HepG2 (cell line): ENCODE measurements at regions not wholly inside any gene's neighbourhood (a gene's known extent, or its start where the extent isn't known, plus 50 kb on each side); places are given as distances from the start of the nearest gene placed in this dataset.

ENCODE experiments used
- ATAC-seq: fragments of 200-7000 bp; cut with Tn5 transposase; 3 replicates; pipeline ENCODE4 v1.9.1; 2020; ENCODE audit warnings: mild to moderate bottlenecking, moderate library complexity
- BruUV-seq: library from RNA; stranded (reverse); fragments of 400-500 nt; replicated peaks from 2 replicates; lab custom pipeline; 2021; lab: Mats Ljungman, UMichigan
- CTCF ChIA-PET: fragments of 300-600 bp; formaldehyde crosslinking; extraction: SDS; loops from one replicate; lab custom pipeline; 2021; ENCODE audit warnings: low total read pairs, inconsistent platforms, low intra/inter-chr PET ratio; lab: Yijun Ruan, JAX
- POLR2A ChIA-PET: fragments of 350-600 bp; sonication (Branson Sonifier 250); formaldehyde crosslinking; loops from one replicate; lab custom pipeline; 2020; ENCODE audit warnings: antibody characterized with exemption, inconsistent platforms; lab: Yijun Ruan, JAX
- DNase-seq: peaks from one replicate; pipeline ENCODE4 v3.0.0-alpha.2; 2015; ENCODE audit warnings: low spot score
- FAIRE-seq: peaks from 3 replicates; lab custom pipeline; 2011; peaks lifted over from hg19 to GRCh38; lab: Jason Lieb, UNC
- H2AFZ ChIP-seq: one replicate; pipeline ENCODE4 v1.6.1; 2011; ENCODE audit warnings: low read length, inconsistent platforms
- H3K27ac ChIP-seq: fragments of 300-600 bp; 3 replicates; pipeline ENCODE4 v1.8.0; 2011; ENCODE audit warnings: mixed run types, mild to moderate bottlenecking, mixed read lengths, low read length, inconsistent platforms; ENCODE audit not compliant: insufficient read depth; ENCODE audit errors: extremely low read length
- H3K27me3 ChIP-seq, 2 experiments: fragments of 200-600 bp in 1 of 2; 2 replicates in 1 of 2; 3 replicates in 1 of 2; pipeline versions ENCODE4 v1.6.0 to v1.8.0; 2011; ENCODE audit warnings: low read length in 2 of 2, mild to moderate bottlenecking in 2 of 2, moderate library complexity in 2 of 2, inconsistent platforms in 1 of 2; ENCODE audit not compliant: insufficient read depth in 2 of 2, control insufficient read depth in 1 of 2
- H3K36me3 ChIP-seq, 2 experiments: fragments of 200-600 bp in 1 of 2; replicated peaks in 1 of 2; 2 replicates in 1 of 2; 3 replicates in 1 of 2; pipeline versions ENCODE4 v1.5.1 to v1.8.0; 2011; ENCODE audit warnings: low read length in 2 of 2, inconsistent platforms in 1 of 2; ENCODE audit not compliant: insufficient read depth in 2 of 2, control insufficient read depth in 1 of 2
- H3K4me1 ChIP-seq: 2 replicates; pipeline ENCODE4 v1.5.1; 2012; ENCODE audit warnings: low read length, inconsistent platforms; ENCODE audit not compliant: insufficient read depth
- H3K4me2 ChIP-seq: 2 replicates; pipeline ENCODE4 v1.6.0; 2011; ENCODE audit warnings: low read depth, low read length, inconsistent platforms
- H3K4me3 ChIP-seq, 3 experiments: fragments of 200-600 bp in 1 of 3; sonication (generic), shearing (Covaris generic) in 1 of 3; replicated peaks in 1 of 3; 2 replicates each; pipeline ENCODE4 v1.5.1; 2011 to 2016; ENCODE audit warnings: low read length in 3 of 3, inconsistent platforms in 2 of 3, low read depth in 2 of 3, mild to moderate bottlenecking in 2 of 3, control low read depth in 1 of 3, mixed read lengths in 1 of 3; ENCODE audit not compliant: insufficient read depth in 1 of 3
- H3K79me2 ChIP-seq: one replicate; pipeline ENCODE4 v1.6.1; 2011; ENCODE audit warnings: low read length, inconsistent platforms; ENCODE audit not compliant: insufficient read depth
- H3K9ac ChIP-seq: 2 replicates; pipeline ENCODE4 v1.6.0; 2011; ENCODE audit warnings: mild to moderate bottlenecking, low read depth, low read length, inconsistent platforms; ENCODE audit not compliant: insufficient read depth
- H3K9me3 ChIP-seq: 2 replicates; pipeline ENCODE4 v1.5.1; 2012; ENCODE audit warnings: mild to moderate bottlenecking, low read length
- H4K20me1 ChIP-seq: 2 replicates; pipeline ENCODE4 v1.6.0; 2011; ENCODE audit warnings: inconsistent platforms, mild to moderate bottlenecking, low read length, moderate library complexity; ENCODE audit not compliant: insufficient read depth
- FOXJ3 ChIP-seq: sonication (generic); formaldehyde crosslinking; IDR thresholded peaks from 2 replicates; pipeline ENCODE4 v1.4.0; 2020; ENCODE audit warnings: missing genetic modification reagents, mild to moderate bottlenecking, borderline replicate concordance
- FUBP1 ChIP-seq: sonication (generic); formaldehyde crosslinking; IDR thresholded peaks from 2 replicates; pipeline ENCODE4 v1.5.1; 2020; ENCODE audit warnings: missing genetic modification reagents, mild to moderate bottlenecking, borderline replicate concordance
- HINFP ChIP-seq: sonication (generic); formaldehyde crosslinking; IDR thresholded peaks from 2 replicates; pipeline ENCODE4 v1.4.0; 2020; ENCODE audit warnings: low read depth, mild to moderate bottlenecking, missing genetic modification reagents
- HMGXB4 ChIP-seq, 2 experiments: sonication (generic) in 1 of 2; formaldehyde crosslinking in 1 of 2; IDR thresholded peaks; 2 replicates each; pipeline versions ENCODE4 v1.4.0 to v1.6.1; 2018 to 2020; ENCODE audit warnings: missing genetic modification reagents in 2 of 2, borderline replicate concordance in 1 of 2, low read depth in 1 of 2, mild to moderate bottlenecking in 1 of 2, missing biosample characterization in 1 of 2
- HOMEZ ChIP-seq: IDR thresholded peaks from 2 replicates; pipeline ENCODE4 v1.6.1; 2016; ENCODE audit warnings: low read depth
- HOXA9 ChIP-seq: sonication (generic); formaldehyde crosslinking; IDR thresholded peaks from 2 replicates; pipeline ENCODE4 v1.8.1; 2022; ENCODE audit warnings: missing genetic modification reagents, mild to moderate bottlenecking, moderate library complexity, borderline replicate concordance
- MLLT10 ChIP-seq: sonication (generic); formaldehyde crosslinking; IDR thresholded peaks from 2 replicates; pipeline ENCODE4 v1.4.0; 2020; ENCODE audit warnings: missing genetic modification reagents
- TRAFD1 ChIP-seq: sonication (generic); formaldehyde crosslinking; IDR thresholded peaks from 2 replicates; pipeline ENCODE4 v1.5.1; 2020; ENCODE audit warnings: missing genetic modification reagents, mild to moderate bottlenecking, borderline replicate concordance
- ZBTB38 ChIP-seq: sonication (generic); formaldehyde crosslinking; IDR thresholded peaks from 2 replicates; pipeline ENCODE4 v1.5.1; 2020; ENCODE audit warnings: mild to moderate bottlenecking, missing genetic modification reagents
- ZNF30 ChIP-seq: sonication (generic); formaldehyde crosslinking; IDR thresholded peaks from 2 replicates; pipeline ENCODE4 v1.5.0; 2020; ENCODE audit warnings: mild to moderate bottlenecking, missing genetic modification reagents
- ZNF33B ChIP-seq: sonication (generic); formaldehyde crosslinking; IDR thresholded peaks from 2 replicates; pipeline ENCODE4 v1.5.1; 2020; ENCODE audit warnings: mild to moderate bottlenecking, missing genetic modification reagents
- ZNF44 ChIP-seq: sonication (generic); formaldehyde crosslinking; IDR thresholded peaks from 2 replicates; pipeline ENCODE4 v1.5.1; 2020; ENCODE audit warnings: mild to moderate bottlenecking, missing genetic modification reagents
- ZNF441 ChIP-seq: sonication (generic); formaldehyde crosslinking; IDR thresholded peaks from 2 replicates; pipeline ENCODE4 v1.7.0; 2021; ENCODE audit warnings: missing genetic modification reagents, borderline replicate concordance
- ZNF501 ChIP-seq: sonication (generic); formaldehyde crosslinking; IDR thresholded peaks from 2 replicates; pipeline ENCODE4 v1.5.1; 2020; ENCODE audit warnings: mild to moderate bottlenecking, moderate library complexity, missing genetic modification reagents
- ZNF510 ChIP-seq: sonication (generic); formaldehyde crosslinking; IDR thresholded peaks from 2 replicates; pipeline ENCODE4 v1.4.0; 2020; ENCODE audit warnings: low read depth, mild to moderate bottlenecking, missing genetic modification reagents
- WGBS: methylation state at CpG from one replicate; pipeline ENCODE4 v1.1.6; 2017; ENCODE audit warnings: low lambda C conversion rate; 5-methylcytosine and 5-hydroxymethylcytosine counted together
- in situ Hi-C: cut with HindIII; loops from 2 replicates; pipeline ENCODE4 v1.10.0; 2017; ENCODE audit warnings: low pct_unique_long_range_greater_than_20kb; ENCODE audit not compliant: extremely low pct_ligation_motif_present
- intact Hi-C: fragments of 100-400 bp; cut with micrococcal nuclease; formaldehyde crosslinking; loops from one replicate; pipeline ENCODE4 v1.10.0; 2022; ENCODE audit not compliant: unreplicated experiment

GRCh38 chr10:113368666-113369364 lies 184.0 kb upstream of the HABP2 start:
- in situ Hi-C loops (no loop called here), intact Hi-C loops (no loop called here)
- no peak for FAIRE-seq
- Histone ChIP-seq H2AFZ (no peak overlapping the region), H3K4me2 (no peak overlapping the region), H3K4me3 (no peak overlapping the region), H3K27me3 (peaks cover 0 to 15% of the 10 kb centered on the region in 2 experiments; a peak in 1 of 5 replicates), H3K36me3 (no peaks in the 10 kb centered on the region), H4K20me1 (no peaks in the 10 kb centered on the region), H3K79me2 (no peaks in the 10 kb centered on the region), H3K27ac (no peak overlapping the region), H3K9me3 (no peaks in the 10 kb centered on the region), H3K9ac (no peak overlapping the region), H3K4me1 (no peaks in the 10 kb centered on the region)
- no peak for DNase-seq
- POLR2A ChIA-PET, result no interaction called here
- CTCF ChIA-PET, result no interaction called here
- ATAC-seq, result no peak
- BruUV-seq, result no TSS peak
- 5% methylated on average over 6 of the region's 6 CpGs for WGBS
- no peak for TF ChIP-seq HOMEZ
- no peak for TF ChIP-seq ZNF30 (CRISPR knock-in tag)
- no peak for TF ChIP-seq MLLT10
- no peak for TF ChIP-seq TRAFD1 (CRISPR knock-in tag)
- TF ChIP-seq FUBP1, result no peak
- TF ChIP-seq HINFP (CRISPR knock-in tag), result no peak
- TF ChIP-seq ZNF44, result no peak
- no peak for TF ChIP-seq ZBTB38 (CRISPR knock-in tag)
- TF ChIP-seq FOXJ3 (CRISPR knock-in tag), result no peak
- TF ChIP-seq ZNF510 (CRISPR knock-in tag), result no peak
- TF ChIP-seq ZNF441, result no peak
- TF ChIP-seq HMGXB4 (CRISPR knock-in tag; IDR thresholded peaks at IDR 0.05; ENCODE audit: borderline replicate concordance in 1 of 2, low read depth in 1 of 2), result no peak
- TF ChIP-seq ZNF33B, result no peak
- TF ChIP-seq ZNF501 (CRISPR knock-in tag), result no peak
- no peak for TF ChIP-seq HOXA9 (CRISPR knock-in tag)
